ENCODE measurements at regions not wholly inside any gene's neighbourhood (a gene's known extent, or its start where the extent isn't known, plus 50 kb on each side); places are given as distances from the start of the nearest gene placed in this dataset.

GRCh38 chr15:68506071-68506470 is 72.7 kb upstream of the CORO2B start:
- TF ChIP-seq CTCF (IDR thresholded peaks at IDR 0.05 in 4 of 5, conservative IDR thresholded peaks at IDR 0.05 in 1 of 5) (no peak), POLR2A (IDR thresholded peaks at IDR 0.05) (no peak)
- Histone ChIP-seq H3K4me3 (no peak overlapping the region), H3K4me1 (no peaks in the 10 kb centered on the region), H3K27ac (no peak overlapping the region), H3K27me3 (no peaks in the 10 kb centered on the region), H3K36me3 (no peaks in the 10 kb centered on the region), H3K9me3 (no peaks in the 10 kb centered on the region)
- intact Hi-C loops (cut with DNase I; ENCODE audit: low total_unique reads) (no loop called here), in situ Hi-C loops (cut with MboI; ENCODE audit: low sequenced_read_pairs in 4 of 4) (no loop called here)
- DNase-seq (no peak), ATAC-seq (no peak)

- no peaks in the 10 kb centered on the region for H3K4me1 ChIP-seq
- H3K27ac ChIP-seq = no peak overlapping the region
- TF ChIP-seq CTCF (IDR thresholded peaks at IDR 0.05 in 4 of 5, conservative IDR thresholded peaks at IDR 0.05 in 1 of 5) (no peak), POLR2A (IDR thresholded peaks at IDR 0.05) (no peak)
- in situ Hi-C loops (cut with MboI; ENCODE audit: low sequenced_read_pairs in 4 of 4) (no loop called here), intact Hi-C loops (cut with DNase I; ENCODE audit: low total_unique reads) (no loop called here)
- no peaks in the 10 kb centered on the region for H3K36me3 ChIP-seq
- ATAC-seq (no peak), DNase-seq (no peak)
- no peak overlapping the region for H3K4me3 ChIP-seq
- H3K9me3 ChIP-seq = no peaks in the 10 kb centered on the region
- no peaks in the 10 kb centered on the region for H3K27me3 ChIP-seq
Measured at GRCh38 chr15:68507447-68507846, 71.3 kb upstream of the CORO2B start.

DNA sequence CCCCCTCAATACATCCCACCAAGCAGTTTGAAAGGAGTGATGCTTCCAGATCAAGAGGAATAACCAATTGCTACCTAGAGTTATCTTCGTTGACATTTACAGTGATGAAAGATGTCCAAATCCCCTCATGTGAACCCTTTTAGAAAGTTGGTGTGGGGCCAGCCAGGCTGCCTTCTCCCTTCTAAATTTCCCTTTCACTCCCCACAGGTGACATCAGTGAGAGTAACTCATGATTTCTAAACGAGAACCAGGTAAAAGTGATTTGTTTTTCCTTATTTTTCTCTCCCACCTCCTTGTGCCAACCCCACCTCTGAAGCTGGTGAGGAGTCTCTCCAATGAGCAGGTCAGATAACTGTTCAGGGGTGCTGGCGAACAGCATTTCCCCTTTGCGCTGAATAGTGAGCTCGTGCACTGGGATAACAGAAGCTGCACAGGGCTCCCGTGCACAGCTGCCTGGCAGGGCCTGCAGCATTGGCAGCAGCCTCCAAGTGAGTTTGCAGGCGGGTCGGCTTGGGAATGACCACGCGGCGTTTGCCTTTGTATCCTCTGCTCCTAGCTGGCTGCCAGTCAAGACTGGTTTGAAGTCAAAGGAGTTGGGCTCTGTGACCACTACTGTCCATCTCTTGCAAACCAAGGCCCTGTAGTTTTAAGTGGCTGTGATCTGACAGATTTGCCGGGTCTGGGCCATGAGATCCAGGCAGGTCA is 70.2 kb upstream of the CORO2B start:
- ATAC-seq = no peak
- no peaks in the 10 kb centered on the region for H3K36me3 ChIP-seq
- DNase-seq = no peak
- H3K9me3 ChIP-seq = no peaks in the 10 kb centered on the region
- no peaks in the 10 kb centered on the region for H3K4me1 ChIP-seq
- H3K4me3 ChIP-seq = no peak overlapping the region
- intact Hi-C loops (cut with DNase I; ENCODE audit: low total_unique reads) (no loop called here), in situ Hi-C loops (cut with MboI; ENCODE audit: low sequenced_read_pairs in 4 of 4) (no loop called here)
- no peaks in the 10 kb centered on the region for H3K27me3 ChIP-seq
- no peak overlapping the region for H3K27ac ChIP-seq
- TF ChIP-seq POLR2A (IDR thresholded peaks at IDR 0.05) = no peak

DNA sequence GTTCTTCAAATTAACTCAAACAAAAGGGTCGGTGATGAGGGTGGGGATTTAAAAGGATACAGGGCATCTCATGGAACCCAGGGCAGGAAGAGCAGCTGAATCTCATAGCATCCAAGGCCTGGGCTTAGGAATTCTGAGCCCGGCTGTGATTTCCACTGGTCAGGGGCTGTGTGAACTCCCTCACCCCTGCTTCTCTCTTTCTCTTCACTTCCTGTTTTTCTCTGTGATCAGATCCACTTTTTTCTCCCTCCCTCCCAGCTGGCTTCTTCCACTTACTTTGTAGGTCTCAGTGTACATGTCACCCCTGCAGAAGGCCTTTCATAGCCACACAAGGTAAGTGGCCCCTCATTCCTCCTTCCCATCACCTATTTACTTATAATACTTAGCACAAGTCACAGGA is 68.2 kb upstream of the CORO2B start:
- no peak for ATAC-seq
- TF ChIP-seq POLR2A (IDR thresholded peaks at IDR 0.05) (no peak), CTCF (IDR thresholded peaks at IDR 0.05 in 4 of 5, conservative IDR thresholded peaks at IDR 0.05 in 1 of 5) (no peak)
- Histone ChIP-seq H3K27me3 (no peaks in the 10 kb centered on the region), H3K36me3 (no peaks in the 10 kb centered on the region), H3K4me1 (no peaks in the 10 kb centered on the region), H3K9me3 (no peaks in the 10 kb centered on the region), H3K27ac (no peak overlapping the region), H3K4me3 (no peak overlapping the region)
- in situ Hi-C loops (cut with MboI; ENCODE audit: low sequenced_read_pairs in 4 of 4) = no loop called here
- intact Hi-C loops (cut with DNase I; ENCODE audit: low total_unique reads) = no loop called here
- no peak for DNase-seq

GRCh38 chr15:68511073-68511991 is 67.5 kb upstream of the CORO2B start:
- H3K27ac ChIP-seq = no peak overlapping the region
- intact Hi-C loops (cut with DNase I; ENCODE audit: low total_unique reads) = no loop called here

More at GRCh38 chr15:68511073-68511991, 67.5 kb upstream of the CORO2B start:
- TF ChIP-seq CTCF (IDR thresholded peaks at IDR 0.05 in 4 of 5, conservative IDR thresholded peaks at IDR 0.05 in 1 of 5) (no peak), POLR2A (IDR thresholded peaks at IDR 0.05) (no peak)
- no peaks in the 10 kb centered on the region for H3K9me3 ChIP-seq
- no peaks in the 10 kb centered on the region for H3K36me3 ChIP-seq
- H3K4me3 ChIP-seq = no peak overlapping the region
- no peak for ATAC-seq
- DNase-seq = no peak
- no peaks in the 10 kb centered on the region for H3K27me3 ChIP-seq
- in situ Hi-C loops (cut with MboI; ENCODE audit: low sequenced_read_pairs in 4 of 4) = no loop called here
- no peaks in the 10 kb centered on the region for H3K4me1 ChIP-seq
